AG04449 (cell line): ENCODE measurements at regions not wholly inside any gene's neighbourhood (a gene's known extent, or its start where the extent isn't known, plus 50 kb on each side); places are given as distances from the start of the nearest gene placed in this dataset.
"Not testable (repeated sequence)": the region's sequence is repeated elsewhere in the genome, so short reads cannot be mapped to it uniquely, and the experiment has no call there.

ENCODE experiments used
- CTCF ChIA-PET: fragments of 350-600 bp; formaldehyde crosslinking; extraction: SDS; loops from one replicate; lab custom pipeline; 2021; ENCODE audit warnings: antibody characterized with exemption; lab: Yijun Ruan, JAX
- POLR2A ChIA-PET: fragments of 400-600, 350-600 bp; formaldehyde crosslinking; extraction: SDS; loops from one replicate; lab custom pipeline; 2020; ENCODE audit warnings: antibody characterized with exemption, inconsistent platforms; lab: Yijun Ruan, JAX
- DNase-seq: peaks from one replicate; pipeline ENCODE4 v3.0.0-alpha.2; 2010; ENCODE audit warnings: low read depth, low spot score
- H3K4me3 ChIP-seq: 2 replicates; pipeline ENCODE4 v1.5.1; 2011; ENCODE audit warnings: low read depth, mild to moderate bottlenecking, control low read depth, low read length
- TF ChIP-seq, protein P1 (sequence below): IDR thresholded peaks from one replicate; pipeline ENCODE4 v1.5.1; 2011; ENCODE audit warnings: mild to moderate bottlenecking, moderate library complexity, low read length, control low read depth, inconsistent platforms; ENCODE audit not compliant: insufficient read depth; ENCODE audit errors: missing control alignments

DNA sequence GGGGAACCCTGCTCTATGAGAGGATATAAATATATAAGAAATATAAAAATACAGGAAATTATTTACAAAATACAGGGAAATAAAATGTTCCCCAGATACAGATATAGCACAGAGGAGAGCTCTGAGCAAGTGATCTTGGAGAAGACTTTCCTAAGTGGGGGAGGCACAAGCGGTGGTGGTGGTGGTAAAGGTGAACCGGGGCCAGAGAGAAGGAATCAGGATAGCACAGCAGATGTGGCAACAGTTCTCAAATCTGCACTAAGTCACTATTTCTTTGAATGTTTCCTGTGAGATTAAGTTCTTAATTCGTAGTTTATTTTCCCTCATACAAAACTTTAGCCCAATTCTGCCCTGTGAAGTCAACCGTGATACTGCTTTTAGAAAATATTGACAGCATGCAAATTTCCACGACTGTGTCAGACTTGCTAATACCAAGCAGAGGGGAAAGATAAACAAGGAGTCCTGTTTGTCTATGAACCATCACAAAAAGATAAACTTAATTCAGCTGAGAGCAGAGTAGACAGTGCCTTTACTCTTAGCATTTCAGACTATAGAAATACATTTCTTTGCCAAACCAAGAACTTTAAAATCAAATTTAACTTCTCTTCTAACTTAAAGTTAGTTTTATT is 237.5 kb upstream of the POGK start:
- TF ChIP-seq, protein P1, sequence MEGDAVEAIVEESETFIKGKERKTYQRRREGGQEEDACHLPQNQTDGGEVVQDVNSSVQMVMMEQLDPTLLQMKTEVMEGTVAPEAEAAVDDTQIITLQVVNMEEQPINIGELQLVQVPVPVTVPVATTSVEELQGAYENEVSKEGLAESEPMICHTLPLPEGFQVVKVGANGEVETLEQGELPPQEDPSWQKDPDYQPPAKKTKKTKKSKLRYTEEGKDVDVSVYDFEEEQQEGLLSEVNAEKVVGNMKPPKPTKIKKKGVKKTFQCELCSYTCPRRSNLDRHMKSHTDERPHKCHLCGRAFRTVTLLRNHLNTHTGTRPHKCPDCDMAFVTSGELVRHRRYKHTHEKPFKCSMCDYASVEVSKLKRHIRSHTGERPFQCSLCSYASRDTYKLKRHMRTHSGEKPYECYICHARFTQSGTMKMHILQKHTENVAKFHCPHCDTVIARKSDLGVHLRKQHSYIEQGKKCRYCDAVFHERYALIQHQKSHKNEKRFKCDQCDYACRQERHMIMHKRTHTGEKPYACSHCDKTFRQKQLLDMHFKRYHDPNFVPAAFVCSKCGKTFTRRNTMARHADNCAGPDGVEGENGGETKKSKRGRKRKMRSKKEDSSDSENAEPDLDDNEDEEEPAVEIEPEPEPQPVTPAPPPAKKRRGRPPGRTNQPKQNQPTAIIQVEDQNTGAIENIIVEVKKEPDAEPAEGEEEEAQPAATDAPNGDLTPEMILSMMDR: no peak
- H3K4me3 ChIP-seq: no peak overlapping the region
- CTCF ChIA-PET: no interaction called here
- POLR2A ChIA-PET: no interaction called here
- no peak for DNase-seq

- CTCF ChIA-PET, DNase-seq, H3K4me3 ChIP-seq, POLR2A ChIA-PET: not testable (repeated sequence)
Observed at GRCh38 chr1:166602801-166603200, 236.5 kb upstream of the POGK start.

GRCh38 chr1:166603296-166603695 is 236.0 kb upstream of the POGK start:
- TF ChIP-seq, protein P1: no peak
- no peak overlapping the region for H3K4me3 ChIP-seq
- ChIA-PET POLR2A (no interaction called here), CTCF (no interaction called here)
- DNase-seq: no peak

DNA sequence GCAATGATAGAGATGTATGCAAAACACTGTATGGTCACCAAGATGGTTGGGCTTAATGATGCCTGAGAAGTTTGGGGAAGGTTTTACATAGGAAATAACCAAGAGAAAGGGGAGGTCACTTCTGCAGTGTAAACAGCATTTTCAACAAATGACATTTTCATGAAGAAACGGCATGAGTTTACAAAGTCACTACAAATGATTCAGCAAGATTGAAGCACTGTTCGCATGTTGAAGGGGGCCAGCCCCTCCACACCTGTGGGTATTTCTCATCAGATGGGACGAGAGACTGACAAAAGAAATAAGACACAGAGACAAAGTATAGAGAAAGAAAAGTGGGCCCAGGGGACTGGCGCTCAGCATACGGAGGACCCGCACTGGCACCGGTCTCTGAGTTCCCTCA is 234.1 kb upstream of the POGK start:
- CTCF ChIA-PET: no interaction called here
- no peak for DNase-seq
- POLR2A ChIA-PET: no interaction called here
- TF ChIP-seq, protein P1: no peak
- no peak overlapping the region for H3K4me3 ChIP-seq

DNA sequence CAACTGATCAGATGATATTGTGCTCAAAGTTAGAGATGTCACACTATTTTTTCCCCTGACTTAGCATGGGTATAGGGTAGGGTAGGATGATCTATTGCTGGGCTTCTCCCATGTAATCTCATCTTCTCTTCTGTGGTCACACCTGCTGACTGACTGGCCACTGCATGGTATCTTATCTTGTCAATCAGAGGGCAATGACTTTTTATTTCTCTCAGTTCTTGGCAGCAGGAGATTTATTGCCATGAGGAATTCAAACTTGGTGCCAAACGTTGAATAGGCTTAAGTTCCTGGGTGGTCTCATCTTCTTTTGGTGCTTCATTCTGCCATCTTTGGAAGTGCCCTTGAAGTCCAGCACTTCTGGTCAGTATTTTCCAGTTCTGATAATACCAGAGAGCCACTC is 226.4 kb upstream of the POGK start:
- TF ChIP-seq, protein P1: no peak
- H3K4me3 ChIP-seq: no peak overlapping the region
- ChIA-PET POLR2A (no interaction called here), CTCF (no interaction called here)
- no peak for DNase-seq

- no peak for DNase-seq
- CTCF ChIA-PET: no interaction called here
- POLR2A ChIA-PET: no interaction called here
- TF ChIP-seq, protein P1: no peak
- no peak overlapping the region for H3K4me3 ChIP-seq
Observed at GRCh38 chr1:166616206-166616605, 223.1 kb upstream of the POGK start.

- no peak for DNase-seq
- no peak overlapping the region for H3K4me3 ChIP-seq
- CTCF ChIA-PET: no interaction called here
- POLR2A ChIA-PET: no interaction called here
- TF ChIP-seq, protein P1: no peak
Observed at GRCh38 chr1:166626711-166627110, 212.6 kb upstream of the POGK start.
